ENCODE measurements at regions not wholly inside any gene's neighbourhood (a gene's known extent, or its start where the extent isn't known, plus 50 kb on each side); places are given as distances from the start of the nearest gene placed in this dataset.

- Histone ChIP-seq H3K27me3 (ENCODE audit: insufficient read depth, low read length) (no peaks in the 10 kb centered on the region), H3K9me3 (ENCODE audit: low read depth, low read length) (no peaks in the 10 kb centered on the region), H3K4me1 (ENCODE audit: insufficient read depth, low read length) (no peaks in the 10 kb centered on the region), H3K4me3 (ENCODE audit: low read length) (no peak overlapping the region)
Observed at GRCh38 chr2:552906-553305, 124.3 kb downstream of the TMEM18 start.

GRCh38 chr2:551621-552020, 125.6 kb downstream of the TMEM18 start:
- H3K9me3 ChIP-seq (ENCODE audit: low read depth, low read length) = no peaks in the 10 kb centered on the region
- H3K4me1 ChIP-seq (ENCODE audit: insufficient read depth, low read length) = no peaks in the 10 kb centered on the region
- no peaks in the 10 kb centered on the region for H3K27me3 ChIP-seq (ENCODE audit: insufficient read depth, low read length)
- no peak overlapping the region for H3K4me3 ChIP-seq (ENCODE audit: low read length)

- no peaks in the 10 kb centered on the region for H3K27me3 ChIP-seq (ENCODE audit: insufficient read depth, low read length)
- no peaks in the 10 kb centered on the region for H3K4me1 ChIP-seq (ENCODE audit: insufficient read depth, low read length)
- H3K9me3 ChIP-seq (ENCODE audit: low read depth, low read length) = no peaks in the 10 kb centered on the region
- H3K4me3 ChIP-seq (ENCODE audit: low read length) = no peak overlapping the region
Observed at GRCh38 chr2:550860-551567, 126.2 kb downstream of the TMEM18 start.

GRCh38 chr2:545711-546650, 131.2 kb downstream of the TMEM18 start:
- no peak overlapping the region for H3K4me3 ChIP-seq (ENCODE audit: low read length)
- H3K4me1 ChIP-seq (ENCODE audit: insufficient read depth, low read length) = no peaks in the 10 kb centered on the region
- H3K27me3 ChIP-seq (ENCODE audit: insufficient read depth, low read length) = no peaks in the 10 kb centered on the region
- H3K9me3 ChIP-seq (ENCODE audit: low read depth, low read length) = no peaks in the 10 kb centered on the region

GRCh38 chr2:545228-545627, 132.0 kb downstream of the TMEM18 start:
- H3K4me3 ChIP-seq (ENCODE audit: low read length) = no peak overlapping the region
- H3K4me1 ChIP-seq (ENCODE audit: insufficient read depth, low read length) = no peaks in the 10 kb centered on the region
- H3K27me3 ChIP-seq (ENCODE audit: insufficient read depth, low read length) = no peaks in the 10 kb centered on the region
- H3K9me3 ChIP-seq (ENCODE audit: low read depth, low read length) = no peaks in the 10 kb centered on the region

- Histone ChIP-seq H3K4me3 (ENCODE audit: low read length) (no peak overlapping the region), H3K4me1 (ENCODE audit: insufficient read depth, low read length) (no peaks in the 10 kb centered on the region)
Observed at GRCh38 chr2:538646-539045, 138.6 kb downstream of the TMEM18 start.

GRCh38 chr2:535222-535621, 142.0 kb downstream of the TMEM18 start:
- H3K9me3 ChIP-seq (ENCODE audit: low read depth, low read length) = peaks cover 13% of the 10 kb centered on the region
- peaks cover 18% of the 10 kb centered on the region for H3K27me3 ChIP-seq (ENCODE audit: insufficient read depth, low read length)
- no peak overlapping the region for H3K4me3 ChIP-seq (ENCODE audit: low read length)
- H3K4me1 ChIP-seq (ENCODE audit: insufficient read depth, low read length) = no peaks in the 10 kb centered on the region

More at GRCh38 chr2:538646-539045, 138.6 kb downstream of the TMEM18 start:
- Histone ChIP-seq H3K9me3 (ENCODE audit: low read depth, low read length) (peaks cover 5% of the 10 kb centered on the region), H3K27me3 (ENCODE audit: insufficient read depth, low read length) (peaks cover 15% of the 10 kb centered on the region)

GRCh38 chr2:529852-530251, 147.4 kb downstream of the TMEM18 start:
- Histone ChIP-seq H3K27me3 (ENCODE audit: insufficient read depth, low read length) (peaks cover 3% of the 10 kb centered on the region), H3K9me3 (ENCODE audit: low read depth, low read length) (peaks cover 8% of the 10 kb centered on the region), H3K4me3 (ENCODE audit: low read length) (no peak overlapping the region), H3K4me1 (ENCODE audit: insufficient read depth, low read length) (no peaks in the 10 kb centered on the region)

- peaks cover 8% of the 10 kb centered on the region for H3K9me3 ChIP-seq (ENCODE audit: low read depth, low read length)
- no peak overlapping the region for H3K4me3 ChIP-seq (ENCODE audit: low read length)
- peaks cover 3% of the 10 kb centered on the region for H3K27me3 ChIP-seq (ENCODE audit: insufficient read depth, low read length)
- H3K4me1 ChIP-seq (ENCODE audit: insufficient read depth, low read length) = no peaks in the 10 kb centered on the region
Observed at GRCh38 chr2:529424-529823, 147.8 kb downstream of the TMEM18 start.

GRCh38 chr2:527581-527980, 149.6 kb downstream of the TMEM18 start:
- Histone ChIP-seq H3K4me1 (ENCODE audit: insufficient read depth, low read length) (no peaks in the 10 kb centered on the region), H3K27me3 (ENCODE audit: insufficient read depth, low read length) (peaks cover 3% of the 10 kb centered on the region)

GRCh38 chr2:526918-527317, 150.3 kb downstream of the TMEM18 start:
- no peaks in the 10 kb centered on the region for H3K4me1 ChIP-seq (ENCODE audit: insufficient read depth, low read length)
- no peak overlapping the region for H3K4me3 ChIP-seq (ENCODE audit: low read length)
- H3K9me3 ChIP-seq (ENCODE audit: low read depth, low read length) = peaks cover 5% of the 10 kb centered on the region
- H3K27me3 ChIP-seq (ENCODE audit: insufficient read depth, low read length) = peaks cover under 1% of the 10 kb centered on the region

More at GRCh38 chr2:527581-527980, 149.6 kb downstream of the TMEM18 start:
- no peak overlapping the region for H3K4me3 ChIP-seq (ENCODE audit: low read length)
- peaks cover 8% of the 10 kb centered on the region for H3K9me3 ChIP-seq (ENCODE audit: low read depth, low read length)

GRCh38 chr2:525611-526010, 151.6 kb downstream of the TMEM18 start:
- no peaks in the 10 kb centered on the region for H3K9me3 ChIP-seq (ENCODE audit: low read depth, low read length)
- no peaks in the 10 kb centered on the region for H3K4me1 ChIP-seq (ENCODE audit: insufficient read depth, low read length)
- no peak overlapping the region for H3K4me3 ChIP-seq (ENCODE audit: low read length)
- no peaks in the 10 kb centered on the region for H3K27me3 ChIP-seq (ENCODE audit: insufficient read depth, low read length)

- Histone ChIP-seq H3K4me3 (ENCODE audit: low read length) (no peak overlapping the region), H3K9me3 (ENCODE audit: low read depth, low read length) (no peaks in the 10 kb centered on the region), H3K27me3 (ENCODE audit: insufficient read depth, low read length) (no peaks in the 10 kb centered on the region), H3K4me1 (ENCODE audit: insufficient read depth, low read length) (no peaks in the 10 kb centered on the region)
Observed at GRCh38 chr2:525021-525420, 152.2 kb downstream of the TMEM18 start.

GRCh38 chr2:524442-524841, 152.8 kb downstream of the TMEM18 start:
- Histone ChIP-seq H3K27me3 (ENCODE audit: insufficient read depth, low read length) (no peaks in the 10 kb centered on the region), H3K4me1 (ENCODE audit: insufficient read depth, low read length) (no peaks in the 10 kb centered on the region), H3K9me3 (ENCODE audit: low read depth, low read length) (no peaks in the 10 kb centered on the region), H3K4me3 (ENCODE audit: low read length) (no peak overlapping the region)

GRCh38 chr2:523698-524270, 153.4 kb downstream of the TMEM18 start:
- Histone ChIP-seq H3K9me3 (ENCODE audit: low read depth, low read length) (no peaks in the 10 kb centered on the region), H3K4me1 (ENCODE audit: insufficient read depth, low read length) (no peaks in the 10 kb centered on the region), H3K27me3 (ENCODE audit: insufficient read depth, low read length) (no peaks in the 10 kb centered on the region), H3K4me3 (ENCODE audit: low read length) (no peak overlapping the region)

Measured in mononuclear cell (primary cell).